ENCODE measurements at regions not wholly inside any gene's neighbourhood (a gene's known extent, or its start where the extent isn't known, plus 50 kb on each side); places are given as distances from the start of the nearest gene placed in this dataset.

GRCh38 chr11:42315846-42316245, 856.4 kb upstream of the LRRC4C start:
- intact Hi-C loops (cut with micrococcal nuclease; ENCODE audit: unreplicated experiment) = no loop called here
- 0% methylated on average over 1 of the region's 1 CpG for WGBS (ENCODE audit: low lambda C conversion rate)
- H4K20me1 ChIP-seq (ENCODE audit: insufficient read depth, low read length) = no peaks in the 10 kb centered on the region

GRCh38 chr11:42319921-42320320, 860.5 kb upstream of the LRRC4C start:
- Histone ChIP-seq H3K27me3 (ENCODE audit: control insufficient read depth in 1 of 2, insufficient read depth in 2 of 2, low read length in 2 of 2) (no peaks in the 10 kb centered on the region), H3K4me2 (ENCODE audit: low read depth, low read length) (no peak overlapping the region), H3K9ac (ENCODE audit: insufficient read depth, low read depth, low read length) (no peak overlapping the region), H3K4me3 (replicated peaks in 1 of 3; ENCODE audit: insufficient read depth in 1 of 3, low read depth in 2 of 3, low read length in 3 of 3) (no peak overlapping the region), H3K79me2 (ENCODE audit: insufficient read depth, low read length) (no peaks in the 10 kb centered on the region), H3K4me1 (ENCODE audit: insufficient read depth, low read length) (no peaks in the 10 kb centered on the region), H3K36me3 (replicated peaks in 1 of 2; ENCODE audit: control insufficient read depth in 1 of 2, insufficient read depth in 2 of 2, low read length in 2 of 2) (no peaks in the 10 kb centered on the region), H4K20me1 (ENCODE audit: insufficient read depth, low read length) (no peaks in the 10 kb centered on the region), H2AFZ (ENCODE audit: low read length) (no peak overlapping the region), H3K9me3 (ENCODE audit: low read length) (peaks cover 86% of the 10 kb centered on the region), H3K27ac (ENCODE audit: extremely low read length, insufficient read depth, low read length) (no peak overlapping the region)
- DNase-seq (ENCODE audit: low spot score) (no peak), ATAC-seq (no peak), FAIRE-seq (no peak)
- in situ Hi-C loops (cut with HindIII; ENCODE audit: extremely low pct_ligation_motif_present, low pct_unique_long_range_greater_than_20kb) (no loop called here), intact Hi-C loops (cut with micrococcal nuclease; ENCODE audit: unreplicated experiment) (no loop called here)
- ChIA-PET CTCF (ENCODE audit: low intra/inter-chr PET ratio, low total read pairs) (no interaction called here), POLR2A (no interaction called here)
- BruUV-seq (replicated peaks) = no TSS peak
- TF ChIP-seq ZBED4 (CRISPR knock-in tag; IDR thresholded peaks at IDR 0.05; ENCODE audit: borderline replicate concordance) (no peak), GLMP (CRISPR knock-in tag; IDR thresholded peaks at IDR 0.05; ENCODE audit: borderline replicate concordance) (no peak), MEF2D (CRISPR knock-in tag; IDR thresholded peaks at IDR 0.05) (no peak), ZNF260 (CRISPR knock-in tag; IDR thresholded peaks at IDR 0.05; ENCODE audit: borderline replicate concordance, low read depth) (no peak), CREB1 (IDR thresholded peaks at IDR 0.05) (no peak), CREB1 (CRISPR knock-in tag; IDR thresholded peaks at IDR 0.05) (no peak), FUBP1 (CRISPR knock-in tag; IDR thresholded peaks at IDR 0.05; ENCODE audit: borderline replicate concordance) (no peak), ZNF75D (CRISPR knock-in tag; IDR thresholded peaks at IDR 0.05; ENCODE audit: borderline replicate concordance) (no peak), ZNF343 (CRISPR knock-in tag; IDR thresholded peaks at IDR 0.05) (no peak), ZNF235 (CRISPR knock-in tag; IDR thresholded peaks at IDR 0.05; ENCODE audit: borderline replicate concordance) (no peak)

More at GRCh38 chr11:42315846-42316245, 856.4 kb upstream of the LRRC4C start:
- DNase-seq (ENCODE audit: low spot score) (no peak), ATAC-seq (no peak), FAIRE-seq (no peak)
- no peak overlapping the region for H3K27ac ChIP-seq (ENCODE audit: extremely low read length, insufficient read depth, low read length)
- peaks cover 82% of the 10 kb centered on the region for H3K9me3 ChIP-seq (ENCODE audit: low read length)
- ChIA-PET POLR2A (no interaction called here), CTCF (ENCODE audit: low intra/inter-chr PET ratio, low total read pairs) (no interaction called here)
- no peaks in the 10 kb centered on the region for H3K4me1 ChIP-seq (ENCODE audit: insufficient read depth, low read length)
- H3K9ac ChIP-seq (ENCODE audit: insufficient read depth, low read depth, low read length) = no peak overlapping the region
- no peak overlapping the region for H3K4me2 ChIP-seq (ENCODE audit: low read depth, low read length)
- no TSS peak for BruUV-seq (replicated peaks)
- in situ Hi-C loops (cut with HindIII; ENCODE audit: extremely low pct_ligation_motif_present, low pct_unique_long_range_greater_than_20kb) = no loop called here
- H3K79me2 ChIP-seq (ENCODE audit: insufficient read depth, low read length) = no peaks in the 10 kb centered on the region
- no peaks in the 10 kb centered on the region for H3K27me3 ChIP-seq (ENCODE audit: control insufficient read depth in 1 of 2, insufficient read depth in 2 of 2, low read length in 2 of 2)
- H3K4me3 ChIP-seq (replicated peaks in 1 of 3; ENCODE audit: insufficient read depth in 1 of 3, low read depth in 2 of 3, low read length in 3 of 3) = no peak overlapping the region
- TF ChIP-seq ZNF615 (CRISPR knock-in tag; IDR thresholded peaks at IDR 0.05; ENCODE audit: borderline replicate concordance) = no peak
- no peak for TF ChIP-seq ZNF256 (CRISPR knock-in tag; conservative IDR thresholded peaks at IDR 0.05)
- no peak for TF ChIP-seq TCF7L2 (IDR thresholded peaks at IDR 0.05; ENCODE audit: low read depth, low read length)
- no peak for TF ChIP-seq RORA (CRISPR knock-in tag; IDR thresholded peaks at IDR 0.05)
- TF ChIP-seq STAT5B (CRISPR knock-in tag; IDR thresholded peaks at IDR 0.05) = no peak
- TF ChIP-seq ZNF589 (CRISPR knock-in tag; conservative IDR thresholded peaks at IDR 0.05) = no peak
- no peak for TF ChIP-seq FOXO1 (CRISPR knock-in tag; IDR thresholded peaks at IDR 0.05)
- no peak for TF ChIP-seq ZNF776 (CRISPR knock-in tag; IDR thresholded peaks at IDR 0.05)
- no peaks in the 10 kb centered on the region for H3K36me3 ChIP-seq (replicated peaks in 1 of 2; ENCODE audit: control insufficient read depth in 1 of 2, insufficient read depth in 2 of 2, low read length in 2 of 2)
- no peak overlapping the region for H2AFZ ChIP-seq (ENCODE audit: low read length)
